A549 (cell line): ENCODE measurements at regions not wholly inside any gene's neighbourhood (a gene's known extent, or its start where the extent isn't known, plus 50 kb on each side); places are given as distances from the start of the nearest gene placed in this dataset.

Experiments used
- ATAC-seq, 2 experiments: fragments of 200-7000 bp in 1 of 2; fragments of >200 bp in 1 of 2; cut with Nextera tagmentation in 1 of 2; cut with Tn5 transposase in 1 of 2; 3 replicates each; pipeline versions ENCODE4 v1.8.0 to v1.9.1; 2018 to 2020; ENCODE audit warnings: mild to moderate bottlenecking in 1 of 2, moderate library complexity in 1 of 2
- CTCF ChIA-PET: fragments of 300-600 bp; sonication (Branson Sonifier 250); formaldehyde crosslinking; extraction: SDS; loops from one replicate; lab custom pipeline; 2021; ENCODE audit warnings: antibody characterized with exemption, inconsistent platforms; lab: Yijun Ruan, JAX
- POLR2A ChIA-PET: fragments of 350-600 bp; formaldehyde crosslinking; extraction: SDS; loops from one replicate; lab custom pipeline; 2021; ENCODE audit warnings: antibody characterized with exemption, inconsistent platforms; lab: Yijun Ruan, JAX
- DNase-seq, 2 experiments: peaks; one replicate each; pipeline versions ENCODE4 v3.0.0 to v3.0.0-alpha.2; 2011 to 2016; ENCODE audit warnings: low read depth in 1 of 2, low spot score in 1 of 2
- FAIRE-seq: peaks from 2 replicates; lab custom pipeline; 2011; peaks lifted over from hg19 to GRCh38; lab: Jason Lieb, UNC
- H3K27ac ChIP-seq, 2 experiments: fragments of >200 bp; sonication (Bioruptor Twin); formaldehyde crosslinking; 3 replicates each; pipeline ENCODE4 v1.5.1; 2016 to 2017
- H3K4me1 ChIP-seq: fragments of >200 bp; sonication (Bioruptor Twin); formaldehyde crosslinking; 3 replicates; pipeline ENCODE4 v1.6.1; 2016
- H3K4me2 ChIP-seq: fragments of >200 bp; sonication (Bioruptor Twin); formaldehyde crosslinking; 3 replicates; pipeline ENCODE4 v1.6.1; 2016
- H3K4me3 ChIP-seq: fragments of >200 bp; sonication (Bioruptor Twin); formaldehyde crosslinking; 3 replicates; pipeline ENCODE4 v1.5.1; 2016
- H3K9me3 ChIP-seq: fragments of >200 bp; sonication (Bioruptor Twin); formaldehyde crosslinking; 3 replicates; pipeline ENCODE4 v1.6.1; 2016
- BCL3 ChIP-seq: fragments of >200 bp; sonication (Bioruptor Twin); formaldehyde crosslinking; IDR thresholded peaks from 3 replicates; pipeline ENCODE4 v1.6.1; 2016
- CTCF ChIP-seq: fragments of >200 bp; sonication (Bioruptor Twin); formaldehyde crosslinking; IDR thresholded peaks from 3 replicates; pipeline ENCODE4 v1.5.1; 2016
- E2F6 ChIP-seq: IDR thresholded peaks from 2 replicates; pipeline ENCODE4 v1.6.1; 2012; ENCODE audit warnings: low read depth, borderline replicate concordance
- EHMT2 ChIP-seq: fragments of 200-600 bp; sonication (generic); IDR thresholded peaks from 2 replicates; pipeline ENCODE4 v1.6.1; 2016; ENCODE audit warnings: antibody characterized with exemption, low read depth, mild to moderate bottlenecking, moderate library complexity
- EP300 ChIP-seq, 2 experiments: fragments of >200 bp; sonication (Bioruptor Twin); formaldehyde crosslinking; IDR thresholded peaks; 2 replicates in 1 of 2; 3 replicates in 1 of 2; pipeline ENCODE4 v1.6.1; 2016 to 2017
- ESRRA ChIP-seq: fragments of 150-350 bp; IDR thresholded peaks from 2 replicates; pipeline ENCODE4 v1.6.1; 2014; ENCODE audit warnings: mild to moderate bottlenecking, low read length, borderline replicate concordance
- FOSL2 ChIP-seq, 2 experiments: fragments of 450-650 bp in 1 of 2; fragments of >200 bp in 1 of 2; sonication (Bioruptor Twin) in 1 of 2; formaldehyde crosslinking; IDR thresholded peaks; 2 replicates each; pipeline versions ENCODE4 v1.5.0 to v1.6.1; 2016 to 2020; ENCODE audit warnings: mild to moderate bottlenecking in 1 of 2, moderate library complexity in 1 of 2
- FOXS1 ChIP-seq: fragments of 250-450 bp; sonication (Bioruptor Pico); IDR thresholded peaks from 2 replicates; pipeline ENCODE4 v1.5.0; 2020; ENCODE audit warnings: mild to moderate bottlenecking, moderate library complexity
- GATA3 ChIP-seq: IDR thresholded peaks from 2 replicates; pipeline ENCODE4 v1.6.1; 2012; ENCODE audit warnings: borderline replicate concordance
- HES2 ChIP-seq: fragments of >200 bp; sonication (Bioruptor Twin); formaldehyde crosslinking; IDR thresholded peaks from 2 replicates; pipeline ENCODE4 v1.6.1; 2016
- HMGXB4 ChIP-seq: fragments of 250-450 bp; sonication (Bioruptor Pico); IDR thresholded peaks from 2 replicates; pipeline ENCODE4 v1.5.0; 2021; ENCODE audit warnings: mild to moderate bottlenecking, moderate library complexity, borderline replicate concordance
- HOXA7 ChIP-seq: fragments of 250-450 bp; sonication (Bioruptor Pico); IDR thresholded peaks from 2 replicates; pipeline ENCODE4 v1.5.0; 2020; ENCODE audit warnings: mild to moderate bottlenecking, moderate library complexity
- HOXB5 ChIP-seq: fragments of 250-450 bp; sonication (Bioruptor Pico); IDR thresholded peaks from 2 replicates; pipeline ENCODE4 v1.5.0; 2020; ENCODE audit warnings: mild to moderate bottlenecking, moderate library complexity
- MAX ChIP-seq: IDR thresholded peaks from 2 replicates; pipeline ENCODE4 v1.6.1; 2012
- NFE2L2 ChIP-seq: fragments of 150-350 bp; conservative IDR thresholded peaks from 2 replicates; pipeline ENCODE4 v1.6.1; 2014; ENCODE audit warnings: low read length
- NPAS2 ChIP-seq: fragments of 250-450 bp; sonication (Bioruptor Pico); IDR thresholded peaks from 2 replicates; pipeline ENCODE4 v1.8.0; 2022; ENCODE audit warnings: mild to moderate bottlenecking, moderate library complexity, borderline replicate concordance
- NR3C1 ChIP-seq: fragments of >200 bp; sonication (Bioruptor Twin); formaldehyde crosslinking; IDR thresholded peaks from 3 replicates; pipeline ENCODE4 v1.6.1; 2017
- PBX3 ChIP-seq: IDR thresholded peaks from 2 replicates; pipeline ENCODE4 v1.6.1; 2012
- POLR2A ChIP-seq: IDR thresholded peaks from 2 replicates; pipeline ENCODE4 v1.6.1; 2012; ENCODE audit warnings: mild to moderate bottlenecking, low read length
- POLR2AphosphoS2 ChIP-seq: conservative IDR thresholded peaks from 2 replicates; pipeline ENCODE4 v1.6.1; 2012; ENCODE audit warnings: low read length, improper control_type of control experiment, inconsistent platforms
- RARB ChIP-seq: fragments of 250-450 bp; sonication (Bioruptor Pico); IDR thresholded peaks from 2 replicates; pipeline ENCODE4 v1.8.0; 2021; ENCODE audit warnings: mild to moderate bottlenecking, moderate library complexity
- REST ChIP-seq: fragments of 200-600 bp; sonication (generic); IDR thresholded peaks from 2 replicates; pipeline ENCODE4 v1.6.1; 2016; ENCODE audit warnings: antibody characterized with exemption, mild to moderate bottlenecking, moderate library complexity
- SMC3 ChIP-seq: fragments of >200 bp; sonication (Bioruptor Twin); formaldehyde crosslinking; IDR thresholded peaks from 3 replicates; pipeline ENCODE4 v1.6.1; 2018; ENCODE audit warnings: inconsistent platforms
- TP53 ChIP-seq: fragments of 250-450 bp; sonication (Bioruptor Pico); IDR thresholded peaks from 2 replicates; pipeline ENCODE4 v1.5.0; 2021; ENCODE audit warnings: mild to moderate bottlenecking, moderate library complexity
- ZC3H11A ChIP-seq: fragments of 450-650 bp; IDR thresholded peaks from 2 replicates; pipeline ENCODE4 v1.6.1; 2014; ENCODE audit warnings: antibody characterized with exemption, mild to moderate bottlenecking
- ZFP36 ChIP-seq: fragments of 450-650 bp; IDR thresholded peaks from 2 replicates; pipeline ENCODE4 v1.6.1; 2014; ENCODE audit warnings: borderline replicate concordance; ENCODE audit not compliant: partially characterized antibody
- ZSCAN20 ChIP-seq: fragments of 250-450 bp; sonication (Bioruptor Pico); IDR thresholded peaks from 2 replicates; pipeline ENCODE4 v1.8.0; 2022; ENCODE audit warnings: mild to moderate bottlenecking, moderate library complexity
- whole genome bisulfite sequencing: methylation state at CpG from one replicate; pipeline ENCODE4 v1.1.6; 2017; ENCODE audit errors: missing lambda C conversion rate; 5-methylcytosine and 5-hydroxymethylcytosine counted together

GRCh38 chr5:142425286-142426065 is 100.7 kb upstream of the SPRY4 start:
- no peak overlapping the region for H3K4me2 ChIP-seq
- TF ChIP-seq CTCF, result no peak
- no peak for TF ChIP-seq PBX3
- no peak for TF ChIP-seq MAX
- TF ChIP-seq NR3C1, result no peak
- TF ChIP-seq NPAS2, result no peak
- no peak for TF ChIP-seq ZFP36
- no peak for TF ChIP-seq REST
- no peak for TF ChIP-seq HOXB5
- no peak for TF ChIP-seq BCL3
- TF ChIP-seq RARB, result no peak
- POLR2A ChIA-PET, result no interaction called here
- ATAC-seq, result no peak
- CTCF ChIA-PET, result interaction anchor here (2.1 kb wide), 1 partner anchor 124 kb away, joined by 6 read pairs; no protein-coding TSS in a partner anchor
- peaks cover 6% of the 10 kb centered on the region; the same call in 1 of the 3 replicates for H3K4me1 ChIP-seq
- no peaks in the 10 kb centered on the region for H3K9me3 ChIP-seq
- no peak overlapping the region for H3K4me3 ChIP-seq
- 83% methylated on average over 7 of the region's 7 CpGs for WGBS
- no peak for DNase-seq
- FAIRE-seq, result no peak
- no peak overlapping the region for H3K27ac ChIP-seq

GRCh38 chr5:142422429-142422828 is 97.6 kb upstream of the SPRY4 start:
- no peak overlapping the region for H3K27ac ChIP-seq
- ChIA-PET POLR2A (interaction anchor here (0.7 to 1.2 kb wide), 2 partner anchors 65 to 134 kb away, joined by 3 read pairs; no protein-coding TSS in a partner anchor), CTCF (interaction anchor here (1.3 to 2.5 kb wide), 3 partner anchors 13 to 128 kb away, joined by 3 to 9 read pairs (median 5); no protein-coding TSS in a partner anchor)
- FAIRE-seq, result no peak
- DNase-seq, result no peak
- no peak overlapping the region for H3K4me3 ChIP-seq
- ATAC-seq, result peak; percentile 46 to 54; a peak in 2 of 6 replicates
- peaks cover 6% of the 10 kb centered on the region; the same call in 1 of the 3 replicates for H3K4me1 ChIP-seq
- H3K4me2 ChIP-seq, result no peak overlapping the region
- no peaks in the 10 kb centered on the region for H3K9me3 ChIP-seq
- TF ChIP-seq HMGXB4 (CRISPR knock-in tag) (no peak), NPAS2 (no peak), HOXA7 (CRISPR knock-in tag) (no peak), POLR2AphosphoS2 (no peak), EHMT2 (no peak), ZC3H11A (no peak), ZSCAN20 (CRISPR knock-in tag) (no peak), POLR2A (no peak), SMC3 (no peak), EP300 (IDR thresholded peaks at IDR 0.05) (no peak), FOXS1 (CRISPR knock-in tag) (no peak), HES2 (no peak), ESRRA (no peak), E2F6 (no peak), TP53 (CRISPR knock-in tag) (no peak), NFE2L2 (no peak), FOSL2 (IDR thresholded peaks at IDR 0.05) (no peak), FOSL2 (CRISPR knock-in tag; IDR thresholded peaks at IDR 0.05) (no peak), GATA3 (no peak)
